HG02623 (cell line): ENCODE measurements at regions not wholly inside any gene's neighbourhood (a gene's known extent, or its start where the extent isn't known, plus 50 kb on each side); places are given as distances from the start of the nearest gene placed in this dataset.
"Not testable (repeated sequence)": the region's sequence is repeated elsewhere in the genome, so short reads cannot be mapped to it uniquely, and the experiment has no call there.

Experiments
- ATAC-seq: cut with Tn5 transposase; IDR thresholded peaks from one replicate; pipeline ENCODE4 v1.9.1; 2021; ENCODE audit warnings: moderate library complexity; ENCODE audit not compliant: unreplicated experiment

GRCh38 chr16:79988089-79988488, 387.6 kb upstream of the MAF start:
- ATAC-seq = no peak

- ATAC-seq = no peak
These were observed 385.8 kb upstream of the MAF start for GRCh38 chr16:79986352-79986751.

- ATAC-seq = no peak
These were observed 385.1 kb upstream of the MAF start for GRCh38 chr16:79985606-79986005.

- ATAC-seq = not testable (repeated sequence)
These were observed 383.6 kb upstream of the MAF start for GRCh38 chr16:79984149-79984548.

- ATAC-seq = no peak
These were observed 382.3 kb upstream of the MAF start for GRCh38 chr16:79982862-79983261.

DNA sequence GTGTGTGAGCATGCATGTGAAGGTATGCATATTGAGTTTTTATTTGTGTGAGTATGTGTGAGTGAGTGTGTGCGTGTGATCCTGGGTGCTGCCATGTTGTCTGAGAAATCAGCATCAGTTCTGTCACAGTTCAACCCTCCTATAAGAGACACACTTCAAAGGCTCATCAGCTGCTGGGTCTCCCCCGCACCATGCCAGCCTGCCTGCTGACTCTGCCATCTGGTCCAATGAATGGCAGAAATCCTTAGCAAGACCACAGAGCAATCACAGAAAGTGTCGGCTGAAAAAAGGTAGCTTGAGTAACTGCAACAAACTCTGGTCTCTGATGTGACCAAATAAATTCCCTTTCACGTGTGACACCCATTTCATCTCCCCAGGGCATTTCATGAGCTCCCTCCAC, 381.8 kb upstream of the MAF start:
- ATAC-seq = no peak

DNA sequence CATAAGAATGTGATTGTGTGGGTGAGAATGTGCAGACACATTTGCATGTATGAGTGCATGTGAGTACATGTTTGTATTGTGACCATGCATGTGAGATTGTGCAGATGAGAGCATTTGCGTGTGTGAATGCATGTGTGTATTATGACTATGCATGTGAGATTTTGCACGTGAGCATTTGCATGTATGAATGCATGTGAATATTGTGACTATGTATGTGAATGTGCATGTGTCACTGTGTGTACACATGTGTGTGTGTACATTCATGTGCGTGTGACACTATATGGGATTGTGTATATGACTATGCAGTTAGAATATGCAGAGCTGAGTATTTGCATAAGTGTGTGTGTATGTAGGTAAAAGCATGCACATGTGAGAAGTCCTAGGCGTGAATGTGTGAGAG, 381.3 kb upstream of the MAF start:
- no peak for ATAC-seq

DNA sequence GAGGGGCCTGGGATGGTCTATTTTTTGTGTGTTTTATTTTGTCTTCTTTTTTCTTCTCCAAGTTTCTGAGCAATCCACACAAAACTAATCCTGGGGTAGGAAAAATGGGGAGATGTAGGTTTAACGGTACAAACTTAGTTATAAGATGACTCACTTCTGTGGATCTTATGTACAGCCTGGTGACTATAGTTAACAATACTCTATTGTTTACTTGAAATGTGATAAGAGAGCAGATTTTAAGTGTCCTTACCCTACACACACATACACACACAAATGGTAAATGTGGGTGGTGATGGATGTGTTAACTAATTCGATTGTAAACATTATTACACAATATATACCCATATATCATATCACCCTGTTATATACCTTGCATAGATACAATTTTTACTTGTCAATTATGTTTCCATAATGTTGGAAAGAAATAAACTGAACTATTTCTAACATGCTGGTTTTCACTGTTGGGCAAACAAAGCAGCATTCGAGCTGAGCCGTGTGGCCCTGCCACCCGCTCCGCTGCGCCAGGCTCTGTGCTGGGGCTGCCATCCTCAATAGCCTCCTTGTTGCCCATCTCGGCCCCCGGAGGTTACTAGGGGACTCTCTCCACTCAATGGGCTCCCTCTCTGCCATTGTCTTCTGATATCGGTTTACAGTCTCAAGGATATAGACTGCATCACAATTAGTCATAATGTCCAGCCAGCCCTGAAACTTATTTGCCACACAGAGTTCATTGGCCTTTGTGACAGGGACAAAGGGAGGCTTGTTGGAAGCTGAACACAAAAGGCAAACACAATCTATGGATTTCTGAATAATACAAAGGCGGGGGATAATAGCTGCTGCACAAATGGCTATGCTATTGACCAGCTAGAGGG, 380.3 kb upstream of the MAF start:
- ATAC-seq = no peak

- no peak for ATAC-seq
These were observed 377.7 kb upstream of the MAF start for GRCh38 chr16:79977940-79978836.

- no peak for ATAC-seq
These were observed 372.8 kb upstream of the MAF start for GRCh38 chr16:79973320-79973719.

- no peak for ATAC-seq
These were observed 371.6 kb upstream of the MAF start for GRCh38 chr16:79972053-79972704.

DNA sequence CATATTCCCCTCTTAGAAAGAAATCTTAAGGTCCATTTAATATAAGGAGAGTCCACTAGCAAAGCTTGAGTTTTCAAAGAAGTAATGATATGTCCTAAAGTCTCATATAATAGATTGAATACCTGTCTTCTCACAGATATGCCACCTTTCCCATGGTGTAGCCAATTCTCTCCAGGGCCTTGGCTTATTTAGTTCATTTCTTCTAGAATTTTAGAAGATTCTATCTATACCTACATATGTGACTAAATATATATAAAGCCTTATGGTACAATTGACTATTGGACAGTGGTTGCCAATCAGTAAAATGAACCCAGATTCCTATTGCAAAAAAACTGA, 370.7 kb upstream of the MAF start:
- no peak for ATAC-seq

DNA sequence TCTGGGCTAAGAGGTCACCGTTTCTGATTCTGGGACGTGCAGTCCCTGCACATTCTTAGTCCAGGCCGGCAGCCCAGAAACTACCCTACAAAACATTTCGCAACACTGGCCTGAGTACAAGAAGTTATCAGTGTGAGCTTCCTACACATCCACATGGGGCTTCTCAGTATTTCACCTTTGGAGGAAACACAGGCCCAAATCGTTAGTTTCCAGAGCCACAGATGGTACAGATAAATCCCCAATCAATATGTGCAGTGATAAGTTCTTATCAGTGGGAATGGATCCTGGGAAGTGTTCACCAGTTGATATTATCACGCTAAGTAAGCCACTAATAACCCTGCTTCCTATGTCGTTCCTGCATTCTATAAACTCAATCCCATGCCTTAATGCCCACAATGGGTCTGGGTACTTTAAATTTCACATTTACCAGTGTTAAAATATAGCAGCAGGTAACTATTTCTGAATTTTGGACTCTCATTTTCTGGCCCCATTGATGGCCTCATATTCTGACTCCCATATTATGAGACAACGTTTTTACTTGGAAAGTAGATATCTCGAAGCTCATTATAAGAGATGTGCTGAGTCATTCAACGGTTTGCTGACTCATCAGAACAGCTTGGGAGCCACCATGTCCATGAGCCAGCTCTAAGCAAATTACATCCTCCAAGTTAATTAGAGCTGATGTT, 370.2 kb upstream of the MAF start:
- ATAC-seq = no peak

- no peak for ATAC-seq
These were observed 369.6 kb upstream of the MAF start for GRCh38 chr16:79970087-79970486.

DNA sequence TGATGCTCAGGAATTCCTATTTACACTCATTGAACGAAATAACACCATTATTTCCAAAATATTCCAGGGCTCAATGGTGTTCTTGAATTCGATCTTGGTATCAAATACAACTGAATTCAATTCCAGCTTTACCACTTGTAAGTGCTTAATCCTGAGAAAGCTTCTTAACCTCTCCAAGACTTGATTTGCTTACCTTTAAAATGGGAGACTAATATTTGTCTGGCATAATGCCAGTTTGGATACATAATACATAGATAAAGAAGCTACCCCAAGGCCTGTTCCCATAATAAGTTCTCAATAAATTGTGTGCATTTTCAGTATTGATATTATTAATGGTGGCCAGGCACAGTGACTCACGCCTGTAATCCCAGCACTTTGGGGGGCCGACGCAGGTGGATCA, 368.9 kb upstream of the MAF start:
- no peak for ATAC-seq

GRCh38 chr16:79966226-79966625, 365.7 kb upstream of the MAF start:
- ATAC-seq = no peak

- no peak for ATAC-seq
These were observed 365.2 kb upstream of the MAF start for GRCh38 chr16:79965718-79966117.

GRCh38 chr16:79964104-79964503, 363.6 kb upstream of the MAF start:
- ATAC-seq = no peak

DNA sequence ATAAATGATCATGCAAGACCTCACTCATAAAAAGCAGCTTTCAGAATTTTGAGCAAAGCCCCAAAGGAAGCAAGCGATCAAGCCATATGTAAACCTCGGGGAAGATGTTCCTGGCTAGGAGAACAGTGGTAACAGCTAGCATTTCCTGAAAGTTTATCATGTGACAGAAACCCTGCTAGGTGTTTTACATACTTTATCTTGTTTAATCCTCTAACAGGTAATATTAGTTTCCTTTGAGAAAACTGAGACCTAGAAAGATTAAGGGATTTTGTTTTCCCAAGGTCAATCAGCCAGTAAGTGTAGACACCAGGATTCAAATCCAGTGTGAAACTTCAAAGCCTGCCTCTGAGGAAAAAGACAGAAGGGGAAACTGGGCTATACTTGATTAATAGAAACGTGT, 362.4 kb upstream of the MAF start:
- ATAC-seq = no peak

- ATAC-seq = no peak
These were observed 358.7 kb upstream of the MAF start for GRCh38 chr16:79959226-79959625.
